HepG2 (cell line): ENCODE measurements at regions not wholly inside any gene's neighbourhood (a gene's known extent, or its start where the extent isn't known, plus 50 kb on each side); places are given as distances from the start of the nearest gene placed in this dataset.

ENCODE experiments used
- ATAC-seq: fragments of 200-7000 bp; cut with Tn5 transposase; 3 replicates; pipeline ENCODE4 v1.9.1; 2020; ENCODE audit warnings: mild to moderate bottlenecking, moderate library complexity
- BruUV-seq: library from RNA; stranded (reverse); fragments of 400-500 nt; replicated peaks from 2 replicates; lab custom pipeline; 2021; lab: Mats Ljungman, UMichigan
- CTCF ChIA-PET: fragments of 300-600 bp; formaldehyde crosslinking; extraction: SDS; loops from one replicate; lab custom pipeline; 2021; ENCODE audit warnings: low total read pairs, inconsistent platforms, low intra/inter-chr PET ratio; lab: Yijun Ruan, JAX
- POLR2A ChIA-PET: fragments of 350-600 bp; sonication (Branson Sonifier 250); formaldehyde crosslinking; loops from one replicate; lab custom pipeline; 2020; ENCODE audit warnings: antibody characterized with exemption, inconsistent platforms; lab: Yijun Ruan, JAX
- DNase-seq: peaks from one replicate; pipeline ENCODE4 v3.0.0-alpha.2; 2015; ENCODE audit warnings: low spot score
- FAIRE-seq: peaks from 3 replicates; lab custom pipeline; 2011; peaks lifted over from hg19 to GRCh38; lab: Jason Lieb, UNC
- H2AFZ ChIP-seq: one replicate; pipeline ENCODE4 v1.6.1; 2011; ENCODE audit warnings: low read length, inconsistent platforms
- H3K27ac ChIP-seq: fragments of 300-600 bp; 3 replicates; pipeline ENCODE4 v1.8.0; 2011; ENCODE audit warnings: mixed run types, mild to moderate bottlenecking, mixed read lengths, low read length, inconsistent platforms; ENCODE audit not compliant: insufficient read depth; ENCODE audit errors: extremely low read length
- H3K27me3 ChIP-seq, 2 experiments: fragments of 200-600 bp in 1 of 2; 2 replicates in 1 of 2; 3 replicates in 1 of 2; pipeline versions ENCODE4 v1.6.0 to v1.8.0; 2011; ENCODE audit warnings: low read length in 2 of 2, mild to moderate bottlenecking in 2 of 2, moderate library complexity in 2 of 2, inconsistent platforms in 1 of 2; ENCODE audit not compliant: insufficient read depth in 2 of 2, control insufficient read depth in 1 of 2
- H3K36me3 ChIP-seq, 2 experiments: fragments of 200-600 bp in 1 of 2; replicated peaks in 1 of 2; 2 replicates in 1 of 2; 3 replicates in 1 of 2; pipeline versions ENCODE4 v1.5.1 to v1.8.0; 2011; ENCODE audit warnings: low read length in 2 of 2, inconsistent platforms in 1 of 2; ENCODE audit not compliant: insufficient read depth in 2 of 2, control insufficient read depth in 1 of 2
- H3K4me1 ChIP-seq: 2 replicates; pipeline ENCODE4 v1.5.1; 2012; ENCODE audit warnings: low read length, inconsistent platforms; ENCODE audit not compliant: insufficient read depth
- H3K4me2 ChIP-seq: 2 replicates; pipeline ENCODE4 v1.6.0; 2011; ENCODE audit warnings: low read depth, low read length, inconsistent platforms
- H3K4me3 ChIP-seq, 3 experiments: fragments of 200-600 bp in 1 of 3; sonication (generic), shearing (Covaris generic) in 1 of 3; replicated peaks in 1 of 3; 2 replicates each; pipeline ENCODE4 v1.5.1; 2011 to 2016; ENCODE audit warnings: low read length in 3 of 3, inconsistent platforms in 2 of 3, low read depth in 2 of 3, mild to moderate bottlenecking in 2 of 3, control low read depth in 1 of 3, mixed read lengths in 1 of 3; ENCODE audit not compliant: insufficient read depth in 1 of 3
- H3K79me2 ChIP-seq: one replicate; pipeline ENCODE4 v1.6.1; 2011; ENCODE audit warnings: low read length, inconsistent platforms; ENCODE audit not compliant: insufficient read depth
- H3K9ac ChIP-seq: 2 replicates; pipeline ENCODE4 v1.6.0; 2011; ENCODE audit warnings: mild to moderate bottlenecking, low read depth, low read length, inconsistent platforms; ENCODE audit not compliant: insufficient read depth
- H3K9me3 ChIP-seq: 2 replicates; pipeline ENCODE4 v1.5.1; 2012; ENCODE audit warnings: mild to moderate bottlenecking, low read length
- H4K20me1 ChIP-seq: 2 replicates; pipeline ENCODE4 v1.6.0; 2011; ENCODE audit warnings: inconsistent platforms, mild to moderate bottlenecking, low read length, moderate library complexity; ENCODE audit not compliant: insufficient read depth
- MAFF ChIP-seq: IDR thresholded peaks from 2 replicates; pipeline ENCODE4 v1.6.1; 2011; ENCODE audit warnings: low read depth, low read length, improper control_type of control experiment
- MAFK ChIP-seq, 2 experiments: IDR thresholded peaks in 1 of 2; conservative IDR thresholded peaks in 1 of 2; 2 replicates each; pipeline ENCODE4 v1.6.1; 2011; ENCODE audit warnings: improper control_type of control experiment in 2 of 2, low read length in 2 of 2
- ZBTB40 ChIP-seq, 2 experiments: fragments of 450-650 bp in 1 of 2; sonication (generic) in 1 of 2; formaldehyde crosslinking in 1 of 2; IDR thresholded peaks; 2 replicates each; pipeline versions ENCODE4 v1.6.1 to v1.8.0; 2016 to 2022; ENCODE audit warnings: antibody characterized with exemption in 1 of 2, mild to moderate bottlenecking in 1 of 2, missing genetic modification reagents in 1 of 2
- WGBS: methylation state at CpG from one replicate; pipeline ENCODE4 v1.1.6; 2017; ENCODE audit warnings: low lambda C conversion rate; 5-methylcytosine and 5-hydroxymethylcytosine counted together
- in situ Hi-C: cut with HindIII; loops from 2 replicates; pipeline ENCODE4 v1.10.0; 2017; ENCODE audit warnings: low pct_unique_long_range_greater_than_20kb; ENCODE audit not compliant: extremely low pct_ligation_motif_present
- intact Hi-C: fragments of 100-400 bp; cut with micrococcal nuclease; formaldehyde crosslinking; loops from one replicate; pipeline ENCODE4 v1.10.0; 2022; ENCODE audit not compliant: unreplicated experiment

DNA sequence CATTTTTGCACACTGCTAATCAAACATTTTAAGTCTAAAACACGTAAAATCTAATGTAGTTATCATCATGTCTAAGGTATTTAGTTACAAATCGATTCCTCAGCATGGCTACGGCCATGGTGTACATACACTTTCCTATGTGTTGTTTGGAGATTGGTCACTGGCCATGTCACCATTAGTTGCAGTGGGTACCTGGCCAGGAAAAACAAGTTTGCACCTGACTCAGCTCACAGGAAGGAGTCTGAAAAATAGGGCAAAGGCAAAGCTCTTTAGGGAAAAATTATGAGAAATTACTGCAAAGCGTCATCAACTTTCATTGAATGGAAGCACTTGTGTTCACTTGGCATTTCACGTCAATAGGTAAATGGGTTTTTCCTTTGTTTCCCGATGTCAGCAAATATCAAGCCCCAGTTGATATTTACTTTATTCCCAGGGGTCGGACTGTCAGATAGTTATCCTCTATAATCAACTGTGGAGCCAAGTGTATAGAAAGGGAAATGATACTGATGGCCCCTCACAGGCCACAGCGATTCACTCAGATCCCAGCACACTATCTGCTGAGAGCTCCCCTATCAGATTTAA lies 626.0 kb upstream of the ADAMTS16 start:
- FAIRE-seq (no peak), ATAC-seq (no peak), DNase-seq (no peak)
- H3K9me3 ChIP-seq: no peaks in the 10 kb centered on the region
- BruUV-seq: no TSS peak
- peaks cover 0 to 5% of the 10 kb centered on the region in 2 experiments; a peak in 1 of 5 replicates for H3K27me3 ChIP-seq
- POLR2A ChIA-PET: no interaction called here
- no peak overlapping the region for H3K4me3 ChIP-seq
- no peak overlapping the region for H3K4me2 ChIP-seq
- no peaks in the 10 kb centered on the region for H3K79me2 ChIP-seq
- no peaks in the 10 kb centered on the region for H4K20me1 ChIP-seq
- CTCF ChIA-PET: no interaction called here
- no peaks in the 10 kb centered on the region for H3K4me1 ChIP-seq
- no peak overlapping the region for H3K9ac ChIP-seq
- H3K27ac ChIP-seq: no peak overlapping the region
- intact Hi-C loops (no loop called here), in situ Hi-C loops (no loop called here)
- TF ChIP-seq ZBTB40 (IDR thresholded peaks at IDR 0.05): no peak
- no peak for TF ChIP-seq ZBTB40 (CRISPR knock-in tag; IDR thresholded peaks at IDR 0.05)
- peak; percentile 50 for TF ChIP-seq MAFF
- TF ChIP-seq MAFK (conservative IDR thresholded peaks at IDR 0.05 in 1 of 2, IDR thresholded peaks at IDR 0.05 in 1 of 2; ENCODE audit: low read length in 2 of 2): peak; percentile 67 to 76
- H3K36me3 ChIP-seq: no peaks in the 10 kb centered on the region
- no peak overlapping the region for H2AFZ ChIP-seq
- WGBS: 11% methylated on average over 8 of the region's 8 CpGs
